IMR-90 (cell line): ENCODE measurements at regions not wholly inside any gene's neighbourhood (a gene's known extent, or its start where the extent isn't known, plus 50 kb on each side); places are given as distances from the start of the nearest gene placed in this dataset.
A peak's percentile ranks its signal among the peaks of the same experiment; 100 is the strongest.

Experiments
- ATAC-seq: fragments of 200-7000 bp; cut with Tn5 transposase; 2 replicates; pipeline ENCODE4 v1.9.1; 2020; ENCODE audit warnings: low read depth, mild to moderate bottlenecking, moderate library complexity
- BruUV-seq: library from RNA; stranded (reverse); fragments of 400-500 nt; replicated peaks from 2 replicates; lab custom pipeline; 2021; lab: Mats Ljungman, UMichigan
- CTCF ChIA-PET: fragments of 300-600 bp; formaldehyde crosslinking; extraction: SDS; loops from one replicate; lab custom pipeline; 2021; ENCODE audit warnings: antibody characterized with exemption; lab: Yijun Ruan, JAX
- POLR2A ChIA-PET: fragments of 300-600 bp; sonication (Branson Sonifier 250); formaldehyde crosslinking; loops from one replicate; lab custom pipeline; 2022; ENCODE audit warnings: antibody characterized with exemption; ENCODE audit not compliant: unreplicated experiment; lab: Charles Lee
- DNase-seq: peaks from one replicate; pipeline ENCODE4 v3.0.0; 2013
- H2AFZ ChIP-seq: replicated peaks from 2 replicates; pipeline ENCODE3; 2013; ENCODE audit warnings: low read length, mild to moderate bottlenecking; ENCODE audit not compliant: poor library complexity
- H2AK5ac ChIP-seq: 2 replicates; pipeline ENCODE4 v1.6.1; 2013; ENCODE audit warnings: low read depth, low read length, inconsistent platforms
- H2AK9ac ChIP-seq: replicated peaks from 2 replicates; pipeline ENCODE3; 2013; ENCODE audit warnings: mild to moderate bottlenecking, low read depth, low read length, moderate library complexity; ENCODE audit not compliant: poor library complexity
- H2BK120ac ChIP-seq: 2 replicates; pipeline ENCODE4 v1.6.1; 2013; ENCODE audit warnings: low read depth, low read length, inconsistent platforms
- H2BK15ac ChIP-seq: 3 replicates; pipeline ENCODE4 v1.6.1; 2013; ENCODE audit warnings: low read depth, low read length, inconsistent platforms
- H2BK20ac ChIP-seq: 2 replicates; pipeline ENCODE4 v1.6.1; 2013; ENCODE audit warnings: low read depth, mild to moderate bottlenecking, inconsistent platforms, low read length, moderate library complexity
- H2BK5ac ChIP-seq: 2 replicates; pipeline ENCODE4 v1.6.1; 2013; ENCODE audit warnings: mild to moderate bottlenecking, low read depth, low read length, inconsistent platforms; ENCODE audit not compliant: poor library complexity, severe bottlenecking
- H3K14ac ChIP-seq: replicated peaks from 2 replicates; pipeline ENCODE4 v1.6.1; 2013; ENCODE audit warnings: low read depth, low read length, inconsistent platforms
- H3K18ac ChIP-seq: 2 replicates; pipeline ENCODE4 v1.6.1; 2013; ENCODE audit warnings: low read depth, low read length, control low read depth
- H3K23ac ChIP-seq: 2 replicates; pipeline ENCODE4 v1.6.1; 2013; ENCODE audit warnings: low read depth, low read length, inconsistent platforms
- H3K27ac ChIP-seq: 2 replicates; pipeline ENCODE4 v1.5.1; 2013; ENCODE audit warnings: mild to moderate bottlenecking, control low read depth, low read length; ENCODE audit not compliant: insufficient read depth
- H3K27me3 ChIP-seq: 2 replicates; pipeline ENCODE4 v1.6.1; 2013; ENCODE audit warnings: low read length; ENCODE audit not compliant: control insufficient read depth, insufficient read depth
- H3K36me3 ChIP-seq: 2 replicates; pipeline ENCODE4 v1.6.1; 2013; ENCODE audit warnings: low read length, mixed read lengths; ENCODE audit not compliant: control insufficient read depth, insufficient read depth
- H3K4ac ChIP-seq: 2 replicates; pipeline ENCODE4 v1.6.1; 2013; ENCODE audit warnings: low read depth, low read length, inconsistent platforms
- H3K4me1 ChIP-seq: 2 replicates; pipeline ENCODE4 v1.6.1; 2013; ENCODE audit warnings: low read length, mixed read lengths; ENCODE audit not compliant: control insufficient read depth, insufficient read depth
- H3K4me2 ChIP-seq: 2 replicates; pipeline ENCODE4 v1.6.1; 2013; ENCODE audit warnings: low read depth, mild to moderate bottlenecking, control low read depth, low read length, moderate library complexity
- H3K4me3 ChIP-seq: 2 replicates; pipeline ENCODE4 v1.5.1; 2013; ENCODE audit warnings: low read depth, mild to moderate bottlenecking, control low read depth, low read length, moderate library complexity; ENCODE audit not compliant: insufficient read depth
- H3K56ac ChIP-seq: 2 replicates; pipeline ENCODE4 v1.6.1; 2013; ENCODE audit warnings: low read length, inconsistent platforms; ENCODE audit not compliant: insufficient read depth; ENCODE audit errors: extremely low read depth
- H3K79me1 ChIP-seq, 2 experiments: 2 replicates each; pipeline ENCODE4 v1.6.1; 2013; ENCODE audit warnings: low read length in 2 of 2, inconsistent platforms in 1 of 2, low read depth in 1 of 2
- H3K9ac ChIP-seq: 2 replicates; pipeline ENCODE4 v1.6.1; 2013; ENCODE audit warnings: low read depth, low read length, control low read depth
- H3K9me1 ChIP-seq: 2 replicates; pipeline ENCODE4 v1.6.1; 2013; ENCODE audit warnings: low read length, inconsistent platforms; ENCODE audit not compliant: insufficient read depth
- H3K9me3 ChIP-seq: 2 replicates; pipeline ENCODE4 v1.6.1; 2013; ENCODE audit warnings: low read length; ENCODE audit not compliant: control insufficient read depth, insufficient read depth
- H4K20me1 ChIP-seq: 2 replicates; pipeline ENCODE4 v1.6.1; 2013; ENCODE audit warnings: low read length, inconsistent platforms; ENCODE audit not compliant: insufficient read depth
- H4K5ac ChIP-seq: 2 replicates; pipeline ENCODE4 v1.6.1; 2013; ENCODE audit warnings: mild to moderate bottlenecking, low read depth, low read length, control low read depth
- H4K8ac ChIP-seq, 2 experiments: 2 replicates each; pipeline ENCODE4 v1.6.1; 2013; ENCODE audit warnings: low read depth in 2 of 2, low read length in 2 of 2, control low read depth in 1 of 2, inconsistent platforms in 1 of 2
- H4K91ac ChIP-seq: 2 replicates; pipeline ENCODE4 v1.6.1; 2013; ENCODE audit warnings: low read depth, low read length, inconsistent platforms; ENCODE audit not compliant: insufficient read depth
- BHLHE40 ChIP-seq: fragments of 150-350 bp; IDR thresholded peaks from 2 replicates; pipeline ENCODE4 v1.6.1; 2016; ENCODE audit warnings: mild to moderate bottlenecking, low read depth, low read length
- CEBPB ChIP-seq: IDR thresholded peaks from 2 replicates; pipeline ENCODE4 v1.6.1; 2012; ENCODE audit warnings: low read depth, low read length, improper control_type of control experiment
- CHD1 ChIP-seq: IDR thresholded peaks from 2 replicates; pipeline ENCODE4 v1.6.1; 2012; ENCODE audit warnings: low read depth, low read length, improper control_type of control experiment
- CTCF ChIP-seq: conservative IDR thresholded peaks from 2 replicates; pipeline ENCODE4 v1.5.1; 2012; ENCODE audit warnings: mild to moderate bottlenecking, low read depth, low read length, improper control_type of control experiment
- MAZ ChIP-seq: IDR thresholded peaks from 2 replicates; pipeline ENCODE4 v1.6.1; 2012; ENCODE audit warnings: low read depth, mild to moderate bottlenecking, low read length, improper control_type of control experiment, moderate library complexity, borderline replicate concordance
- NFE2L2 ChIP-seq: fragments of 150-350 bp; IDR thresholded peaks from 2 replicates; pipeline ENCODE4 v1.6.1; 2016; ENCODE audit warnings: low read depth, mild to moderate bottlenecking, low read length
- RAD21 ChIP-seq: IDR thresholded peaks from 2 replicates; pipeline ENCODE4 v1.6.1; 2012; ENCODE audit warnings: low read length, improper control_type of control experiment
- SMC3 ChIP-seq: fragments of 150-350 bp; IDR thresholded peaks from 2 replicates; pipeline ENCODE4 v1.6.1; 2016; ENCODE audit warnings: low read depth, mild to moderate bottlenecking, antibody characterized with exemption, low read length, moderate library complexity
- WGBS, 2 experiments: methylation state at CpG; one replicate each; pipeline versions ENCODE4 v1.1.5 to v1.1.7; 2013; ENCODE audit warnings: missing lambda C conversion rate in 2 of 2; ENCODE audit not compliant: insufficient read length in 1 of 2; ENCODE audit errors: extremely low coverage in 2 of 2; 5-methylcytosine and 5-hydroxymethylcytosine counted together
- dilution Hi-C: fragments of 300-500 bp; cut with HindIII; formaldehyde crosslinking; loops from one replicate; pipeline ENCODE4 v1.14.3; 2018; ENCODE audit warnings: low sequenced_read_pairs; ENCODE audit not compliant: unreplicated experiment
- in situ Hi-C: fragments of 300-500 bp; cut with MboI; formaldehyde crosslinking; loops from 3 replicates; pipeline ENCODE4 v1.14.3; 2019; ENCODE audit warnings: low sequenced_read_pairs, inconsistent platforms, mixed read lengths
- intact Hi-C: fragments of 100-400 bp; cut with micrococcal nuclease; formaldehyde crosslinking; loops from 2 replicates; pipeline ENCODE4 v1.10.0; 2022

GRCh38 chr6:6841571-6841970 lies 253.1 kb downstream of the LY86 start:
- Histone ChIP-seq H3K4ac (no peak overlapping the region), H4K8ac (no peak overlapping the region), H2BK5ac (no peak overlapping the region), H3K9ac (no peak overlapping the region), H2BK120ac (0 out of 2 replicates have a peak overlapping the region, but pooled peaks have one; percentile 15), H3K4me2 (no peak overlapping the region), H3K9me3 (no peaks in the 10 kb centered on the region), H4K5ac (no peak overlapping the region), H2BK15ac (no peak overlapping the region), H3K36me3 (no peaks in the 10 kb centered on the region), H4K91ac (no peak overlapping the region), H2AFZ (no peak overlapping the region), H3K4me1 (peaks cover 6% of the 10 kb centered on the region), H3K56ac (no peak overlapping the region), H2AK9ac (no peak overlapping the region), H3K18ac (peak overlapping the region; percentile 45; the same call in 1 of the 2 replicates), H3K79me1 (no peaks in the 10 kb centered on the region), H3K27ac (no peak overlapping the region), H3K4me3 (no peak overlapping the region), H3K9me1 (no peaks in the 10 kb centered on the region), H3K14ac (no peak overlapping the region), H4K20me1 (no peaks in the 10 kb centered on the region), H3K23ac (no peak overlapping the region), H3K27me3 (peaks cover 7% of the 10 kb centered on the region), H2AK5ac (no peak overlapping the region), H2BK20ac (no peak overlapping the region)
- ChIA-PET POLR2A (no interaction called here), CTCF (no interaction called here)
- no CpG with 5 or more reads among the region's 3 CpGs for WGBS, 2 experiments
- no peak for DNase-seq
- no peak for TF ChIP-seq CTCF
- TF ChIP-seq MAZ: no peak
- no peak for TF ChIP-seq CEBPB
- TF ChIP-seq NFE2L2: no peak
- TF ChIP-seq CHD1: no peak
- no peak for TF ChIP-seq SMC3
- TF ChIP-seq BHLHE40: no peak
- no peak for TF ChIP-seq RAD21
- no TSS peak for BruUV-seq
- in situ Hi-C loops: no loop called here
- dilution Hi-C loops: no loop called here
- intact Hi-C loops: no loop called here
- ATAC-seq: no peak
